IPS-18a (cell line): ENCODE measurements at regions not wholly inside any gene's neighbourhood (a gene's known extent, or its start where the extent isn't known, plus 50 kb on each side); places are given as distances from the start of the nearest gene placed in this dataset.
"Not testable (repeated sequence)": the region's sequence is repeated elsewhere in the genome, so short reads cannot be mapped to it uniquely, and the experiment has no call there.

ENCODE experiments used
- H3K27ac ChIP-seq: one replicate; pipeline ENCODE4 v1.5.1; 2013; ENCODE audit warnings: low read length
- H3K27me3 ChIP-seq: one replicate; pipeline ENCODE4 v1.6.1; 2013; ENCODE audit warnings: mild to moderate bottlenecking, low read length; ENCODE audit not compliant: control insufficient read depth, insufficient read depth
- H3K36me3 ChIP-seq: one replicate; pipeline ENCODE4 v1.6.1; 2013; ENCODE audit warnings: low read depth, low read length; ENCODE audit not compliant: control insufficient read depth
- H3K4me1 ChIP-seq: one replicate; pipeline ENCODE4 v1.6.1; 2013; ENCODE audit warnings: low read depth, low read length; ENCODE audit not compliant: control insufficient read depth
- H3K4me3 ChIP-seq: one replicate; pipeline ENCODE4 v1.5.1; 2013; ENCODE audit warnings: low read length
- H3K9ac ChIP-seq: one replicate; pipeline ENCODE4 v1.6.1; 2013; ENCODE audit warnings: mild to moderate bottlenecking, low read length, moderate library complexity
- H3K9me3 ChIP-seq: one replicate; pipeline ENCODE4 v1.6.1; 2013; ENCODE audit warnings: low read depth, low read length; ENCODE audit not compliant: control insufficient read depth

DNA sequence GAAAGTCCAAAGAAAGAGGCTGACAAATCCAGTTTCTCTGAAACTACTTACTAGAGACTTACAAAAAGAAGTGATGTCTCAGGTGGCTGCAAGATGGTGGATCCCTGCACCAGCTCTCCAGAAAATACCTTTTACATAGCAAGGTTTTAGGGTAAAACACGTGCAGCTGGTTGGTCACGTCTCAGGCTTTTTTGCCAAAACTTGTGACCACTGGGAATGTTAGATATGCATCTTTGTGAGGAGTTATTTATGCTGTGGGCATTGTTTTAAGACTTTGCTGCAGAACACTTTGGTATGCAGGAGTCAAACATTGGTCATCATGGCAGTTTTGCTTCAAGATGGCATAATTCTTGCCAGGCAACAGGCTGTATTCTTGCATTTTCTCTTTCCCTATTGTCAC, 1352.8 kb downstream of the REEP3 start:
- Histone ChIP-seq H3K27ac (no peak overlapping the region), H3K9ac (no peak overlapping the region), H3K4me1 (no peaks in the 10 kb centered on the region), H3K4me3 (no peak overlapping the region), H3K27me3 (no peaks in the 10 kb centered on the region), H3K36me3 (no peaks in the 10 kb centered on the region), H3K9me3 (no peaks in the 10 kb centered on the region)

DNA sequence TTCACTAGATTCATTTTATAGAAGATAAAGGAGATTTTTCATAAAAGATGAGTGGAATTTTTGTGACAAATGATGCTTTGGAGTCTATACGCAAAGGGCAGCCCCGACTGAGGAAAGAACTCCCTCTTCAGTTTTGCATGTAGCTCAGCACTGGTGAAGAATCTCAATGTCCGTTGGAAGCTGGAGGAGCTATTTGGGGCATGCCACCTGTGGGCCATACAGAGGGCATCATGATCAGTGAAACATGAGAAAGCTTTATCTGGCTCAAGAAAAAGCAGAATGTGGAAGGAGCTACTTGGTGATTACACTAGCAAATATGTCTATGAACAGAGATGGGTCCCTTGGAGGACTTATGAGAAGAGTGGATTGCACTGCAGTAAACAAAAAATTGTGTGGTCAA, 1359.3 kb downstream of the REEP3 start:
- H3K9ac ChIP-seq = no peak overlapping the region
- no peak overlapping the region for H3K4me3 ChIP-seq
- H3K27ac ChIP-seq = no peak overlapping the region

DNA sequence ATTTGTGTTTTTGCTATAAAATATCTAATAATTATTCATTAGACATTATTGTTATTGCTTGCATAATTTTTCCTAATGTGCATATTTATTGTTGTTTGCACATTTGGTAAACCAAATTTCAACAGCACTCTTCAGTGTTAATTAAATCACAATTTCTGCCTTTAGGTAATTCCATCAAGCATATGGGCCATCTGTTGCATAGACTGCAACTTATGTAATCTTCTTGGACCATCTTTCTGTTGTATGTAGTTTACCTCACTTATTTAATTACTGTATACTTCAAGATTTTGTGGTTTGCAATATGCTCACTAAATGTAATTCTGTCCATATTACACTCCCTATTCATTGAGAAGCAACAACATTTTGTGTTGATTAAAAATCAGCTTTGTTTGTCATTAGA, 1360.1 kb downstream of the REEP3 start:
- Histone ChIP-seq H3K4me1 (no peaks in the 10 kb centered on the region), H3K4me3 (no peak overlapping the region), H3K9ac (no peak overlapping the region), H3K36me3 (no peaks in the 10 kb centered on the region), H3K27ac (no peak overlapping the region), H3K27me3 (no peaks in the 10 kb centered on the region), H3K9me3 (no peaks in the 10 kb centered on the region)

More for the DNA sequence above, 1359.3 kb downstream of the REEP3 start:
- Histone ChIP-seq H3K4me1 (no peaks in the 10 kb centered on the region), H3K36me3 (no peaks in the 10 kb centered on the region), H3K9me3 (no peaks in the 10 kb centered on the region), H3K27me3 (no peaks in the 10 kb centered on the region)

DNA sequence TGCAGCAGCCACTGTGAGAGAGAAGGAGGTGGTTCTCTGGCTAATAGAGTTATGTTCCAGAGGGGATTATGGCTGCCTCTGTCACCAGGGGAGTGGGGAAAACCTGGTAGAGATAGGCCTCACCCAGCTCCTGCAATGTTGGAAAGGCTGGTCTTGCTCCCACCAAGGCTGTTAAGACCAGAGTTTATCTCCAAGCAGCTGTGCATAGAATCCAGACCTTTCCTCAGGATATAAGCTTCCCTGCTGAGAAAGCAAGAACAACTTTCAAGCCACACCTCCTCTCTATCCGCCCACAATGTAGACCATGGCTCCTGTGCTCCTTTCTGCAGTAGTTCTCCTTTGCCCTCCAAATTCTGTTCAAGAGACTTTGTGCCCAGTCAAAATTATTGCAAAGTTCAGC, 1375.4 kb downstream of the REEP3 start:
- no peak overlapping the region for H3K4me3 ChIP-seq

DNA sequence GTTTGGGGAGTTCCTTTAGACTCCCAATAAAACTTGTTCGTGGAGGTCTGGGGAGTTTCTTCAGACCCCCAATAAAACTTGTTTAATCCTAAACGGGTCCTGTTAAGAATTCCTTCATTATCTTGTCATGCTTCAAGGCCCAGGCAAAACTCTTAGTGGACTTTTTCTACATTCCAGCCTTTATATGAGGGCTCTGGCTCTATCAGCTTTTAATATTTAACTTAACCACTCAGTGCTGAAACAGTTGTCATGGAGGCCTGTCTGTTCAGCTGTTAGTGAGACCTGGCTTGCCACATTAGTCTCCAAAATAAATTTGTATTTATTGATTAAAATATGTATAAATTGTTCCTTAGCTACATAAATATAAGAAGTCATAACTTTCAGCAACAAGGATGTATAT, 1385.1 kb downstream of the REEP3 start:
- not testable (repeated sequence) for H3K4me1 ChIP-seq, H3K4me3 ChIP-seq, H3K36me3 ChIP-seq, H3K9me3 ChIP-seq, H3K27ac ChIP-seq, H3K27me3 ChIP-seq, H3K9ac ChIP-seq

More for the DNA sequence above, 1375.4 kb downstream of the REEP3 start:
- H3K36me3 ChIP-seq = no peaks in the 10 kb centered on the region
- peaks cover 4% of the 10 kb centered on the region for H3K9me3 ChIP-seq
- H3K4me1 ChIP-seq = no peaks in the 10 kb centered on the region
- H3K27me3 ChIP-seq = no peaks in the 10 kb centered on the region
- H3K9ac ChIP-seq = no peak overlapping the region
- H3K27ac ChIP-seq = no peak overlapping the region

DNA sequence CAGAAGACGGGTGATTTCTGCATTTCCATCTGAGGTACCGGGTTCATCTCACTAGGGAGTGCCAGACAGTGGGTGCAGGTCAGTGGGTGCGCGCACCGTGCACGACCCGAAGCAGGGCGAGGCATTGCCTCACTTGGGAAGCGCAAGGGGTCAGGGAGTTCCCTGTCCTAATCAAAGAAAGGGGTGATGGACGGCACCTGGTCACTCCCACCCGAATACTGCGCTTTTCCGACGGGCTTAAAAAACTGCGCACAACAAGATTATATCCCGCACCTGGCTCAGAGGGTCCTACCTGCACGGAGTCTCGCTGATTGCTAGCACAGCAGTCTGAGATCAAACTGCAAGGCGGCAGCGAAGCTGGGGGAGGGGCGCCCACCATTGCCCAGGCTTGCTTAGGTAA, 1403.1 kb downstream of the REEP3 start:
- not testable (repeated sequence) for H3K27me3 ChIP-seq, H3K36me3 ChIP-seq, H3K4me1 ChIP-seq, H3K9ac ChIP-seq, H3K27ac ChIP-seq, H3K9me3 ChIP-seq
- H3K4me3 ChIP-seq = peak overlapping the region; percentile 65

DNA sequence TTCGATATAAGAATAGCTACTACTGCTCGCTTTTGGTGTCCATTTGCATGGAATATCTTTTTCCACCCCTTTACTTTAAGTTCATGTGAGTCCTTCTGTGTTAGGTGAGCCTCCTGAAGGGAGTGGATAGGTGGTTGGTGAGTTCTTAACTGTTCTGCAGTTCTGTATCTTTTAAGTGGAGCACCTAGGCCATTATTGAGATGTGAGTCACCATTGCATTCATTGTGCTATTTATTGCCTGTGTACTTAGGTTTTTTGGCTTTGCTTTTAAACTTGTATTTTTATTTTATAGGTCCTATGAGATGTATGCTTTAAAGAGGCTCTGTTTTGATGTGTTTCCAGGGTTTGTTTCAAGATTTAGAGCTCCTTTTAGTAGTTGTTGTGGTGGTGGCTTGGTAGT, 1430.8 kb downstream of the REEP3 start:
- Histone ChIP-seq H3K4me1 (no peaks in the 10 kb centered on the region), H3K27me3 (no peaks in the 10 kb centered on the region), H3K27ac (no peak overlapping the region), H3K4me3 (no peak overlapping the region), H3K36me3 (no peaks in the 10 kb centered on the region), H3K9me3 (no peaks in the 10 kb centered on the region), H3K9ac (no peak overlapping the region)

DNA sequence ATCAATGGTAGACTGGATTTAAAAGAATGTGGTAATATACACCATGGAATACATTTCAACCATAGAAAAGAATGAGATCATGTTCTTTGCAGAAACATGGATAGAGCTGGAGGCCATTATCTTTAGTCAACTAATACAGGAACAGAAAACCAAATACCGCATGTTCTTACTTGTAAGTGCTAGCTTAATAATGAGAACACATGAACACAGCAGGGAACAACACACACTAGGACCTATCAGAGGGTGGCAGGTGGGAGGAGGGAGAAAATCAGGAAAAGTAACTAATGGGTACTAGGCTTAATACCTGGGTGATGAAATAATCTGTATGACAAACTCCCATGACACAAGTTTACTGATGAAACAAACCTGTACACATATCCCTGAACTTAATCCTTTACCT, 1435.2 kb downstream of the REEP3 start:
- Histone ChIP-seq H3K9ac (no peak overlapping the region), H3K4me1 (no peaks in the 10 kb centered on the region), H3K27me3 (no peaks in the 10 kb centered on the region), H3K9me3 (no peaks in the 10 kb centered on the region), H3K4me3 (no peak overlapping the region), H3K36me3 (no peaks in the 10 kb centered on the region), H3K27ac (no peak overlapping the region)

DNA sequence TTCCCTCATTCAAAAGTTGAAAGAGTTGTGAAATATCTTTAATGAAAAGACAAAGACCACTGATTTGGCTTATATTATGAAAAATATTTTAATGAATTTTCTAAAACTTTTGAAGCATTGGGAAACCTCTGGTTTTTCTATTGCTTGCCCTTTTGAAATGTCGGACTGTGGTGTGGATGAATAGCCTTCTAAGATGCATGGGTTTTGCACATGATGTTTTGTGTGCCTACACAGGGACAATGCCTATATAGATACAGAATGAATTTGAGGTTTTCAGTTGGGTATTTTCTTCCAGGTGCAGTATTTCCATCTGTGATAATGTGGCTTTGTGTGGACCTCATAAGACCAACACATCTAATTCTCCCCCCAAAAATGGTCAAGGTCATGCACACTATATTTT, 1437.9 kb downstream of the REEP3 start:
- H3K27ac ChIP-seq = no peak overlapping the region
- H3K4me3 ChIP-seq = no peak overlapping the region
- no peaks in the 10 kb centered on the region for H3K27me3 ChIP-seq
- H3K4me1 ChIP-seq = no peaks in the 10 kb centered on the region
- no peak overlapping the region for H3K9ac ChIP-seq
- no peaks in the 10 kb centered on the region for H3K9me3 ChIP-seq
- no peaks in the 10 kb centered on the region for H3K36me3 ChIP-seq

DNA sequence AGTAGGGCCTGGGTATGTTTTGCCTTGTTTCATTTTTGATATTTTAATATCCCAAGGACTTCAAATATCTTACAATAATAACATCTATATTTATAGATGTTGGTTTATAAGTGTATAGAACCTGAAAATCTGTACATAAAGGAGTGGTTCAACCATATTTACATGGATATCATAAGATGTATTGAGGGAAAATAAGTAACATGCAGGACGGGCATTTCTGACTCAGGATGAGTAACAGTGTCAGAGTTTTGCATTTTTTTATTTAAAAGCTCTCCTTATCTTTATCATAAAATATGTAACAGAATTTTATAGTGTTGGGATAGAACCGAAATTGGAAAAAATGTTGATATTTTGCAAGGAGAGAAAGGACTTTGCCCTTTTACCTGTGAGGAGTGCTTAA, 1438.7 kb downstream of the REEP3 start:
- Histone ChIP-seq H3K9ac (no peak overlapping the region), H3K27ac (no peak overlapping the region), H3K4me3 (no peak overlapping the region), H3K4me1 (no peaks in the 10 kb centered on the region), H3K9me3 (no peaks in the 10 kb centered on the region), H3K36me3 (no peaks in the 10 kb centered on the region), H3K27me3 (no peaks in the 10 kb centered on the region)

DNA sequence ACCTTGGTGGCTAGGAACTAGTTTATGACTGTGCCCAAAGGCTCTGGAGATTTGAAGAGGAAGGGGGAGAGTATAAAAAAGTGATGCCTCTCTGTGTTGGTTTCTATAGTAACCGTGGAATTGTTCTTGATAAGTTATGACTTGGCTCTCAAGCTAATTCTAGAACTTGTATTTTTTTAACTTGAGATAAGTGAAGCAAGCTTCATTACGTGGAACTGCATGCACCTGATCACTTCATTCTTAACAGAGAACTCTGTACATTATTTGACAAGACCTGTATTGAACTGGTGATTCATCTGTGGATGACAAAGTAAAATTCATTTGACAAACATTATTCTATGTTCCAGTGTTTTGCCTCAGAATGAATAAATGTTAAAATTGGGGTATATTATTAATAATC, 1452.2 kb downstream of the REEP3 start:
- H3K36me3 ChIP-seq = no peaks in the 10 kb centered on the region
- no peaks in the 10 kb centered on the region for H3K9me3 ChIP-seq
- no peak overlapping the region for H3K27ac ChIP-seq
- no peaks in the 10 kb centered on the region for H3K27me3 ChIP-seq
- H3K4me3 ChIP-seq = no peak overlapping the region
- no peak overlapping the region for H3K9ac ChIP-seq
- no peaks in the 10 kb centered on the region for H3K4me1 ChIP-seq

DNA sequence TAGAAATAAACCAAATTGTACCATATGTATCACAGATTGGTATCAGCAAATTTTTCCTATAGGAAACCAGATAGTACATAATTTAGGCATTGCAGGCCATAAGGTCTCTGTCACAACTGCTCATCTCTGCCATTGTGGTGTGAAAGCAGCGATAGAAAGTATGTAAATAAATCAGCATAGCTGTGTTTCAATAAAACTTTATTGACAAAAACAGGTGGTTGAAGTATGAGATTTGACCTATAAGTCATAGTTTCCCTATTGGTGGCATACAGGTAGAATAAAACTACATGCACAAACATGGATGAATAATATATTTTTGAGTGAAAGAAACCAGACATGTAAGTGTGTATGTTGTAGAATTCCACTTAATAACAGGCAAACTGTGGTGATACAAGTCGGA, 1454.9 kb downstream of the REEP3 start:
- no peaks in the 10 kb centered on the region for H3K4me1 ChIP-seq
- H3K27ac ChIP-seq = no peak overlapping the region
- H3K36me3 ChIP-seq = no peaks in the 10 kb centered on the region
- H3K4me3 ChIP-seq = no peak overlapping the region
- H3K27me3 ChIP-seq = no peaks in the 10 kb centered on the region
- no peaks in the 10 kb centered on the region for H3K9me3 ChIP-seq
- H3K9ac ChIP-seq = no peak overlapping the region

DNA sequence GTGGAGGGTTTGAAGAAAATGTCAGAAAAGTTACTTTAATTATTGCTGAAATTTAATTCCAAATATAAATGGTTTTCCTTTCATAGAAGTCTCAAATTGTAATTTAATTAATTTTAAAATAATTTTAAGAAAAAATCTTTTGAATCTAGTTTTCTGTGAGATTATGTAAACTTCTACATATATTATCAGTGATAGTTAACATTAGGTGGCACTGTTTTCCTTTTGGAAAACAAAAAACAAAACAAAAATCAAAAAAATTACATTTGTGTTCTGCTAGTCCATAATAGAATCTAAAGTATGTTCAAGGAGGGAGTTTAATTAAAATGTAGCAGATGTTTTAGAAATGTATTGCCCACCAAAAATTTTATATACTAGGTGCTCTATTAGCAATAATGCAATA, 1456.7 kb downstream of the REEP3 start:
- Histone ChIP-seq H3K9ac (no peak overlapping the region), H3K36me3 (no peaks in the 10 kb centered on the region), H3K4me1 (no peaks in the 10 kb centered on the region), H3K9me3 (no peaks in the 10 kb centered on the region), H3K27me3 (no peaks in the 10 kb centered on the region), H3K27ac (no peak overlapping the region), H3K4me3 (no peak overlapping the region)
